ENCODE measurements at regions not wholly inside any gene's neighbourhood (a gene's known extent, or its start where the extent isn't known, plus 50 kb on each side); places are given as distances from the start of the nearest gene placed in this dataset.

DNA sequence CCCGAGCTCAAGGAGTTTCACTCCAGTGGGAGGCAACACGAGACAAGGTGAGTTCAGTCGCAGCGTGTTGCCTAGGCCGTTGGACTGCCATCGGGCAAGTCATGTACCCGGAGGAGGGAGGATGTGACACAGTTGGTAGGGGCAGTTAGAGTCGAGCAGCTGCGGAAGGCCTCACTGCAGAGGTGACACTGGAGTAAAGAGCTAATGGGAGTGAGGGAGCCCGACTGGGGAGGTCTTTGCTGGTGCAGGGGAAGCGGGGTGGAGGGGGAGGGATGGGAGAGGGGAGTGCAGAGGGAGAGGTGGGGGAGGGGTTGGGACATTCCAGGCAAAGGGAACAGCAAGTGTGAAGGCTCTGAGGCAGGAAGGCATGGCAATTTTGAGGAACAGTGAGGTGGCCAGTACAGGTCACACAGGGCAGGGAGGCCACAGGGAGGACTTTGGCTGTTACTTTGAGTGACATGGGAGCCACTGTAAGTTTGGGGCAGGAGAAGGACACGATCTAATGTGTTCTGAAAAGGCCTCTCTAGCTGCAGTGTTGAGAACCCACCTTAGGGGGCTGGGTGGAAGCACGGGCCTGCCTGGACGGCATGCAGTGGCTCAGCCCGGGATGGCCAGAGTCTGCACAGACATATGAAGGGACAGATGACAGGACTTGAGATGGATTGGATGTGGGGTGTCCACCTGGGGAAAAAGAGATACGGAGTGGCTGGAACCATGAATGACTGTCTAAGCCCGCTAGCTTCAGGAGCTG lies 61.1 kb downstream of the KCNF1 start (continued):
- no peak for TF ChIP-seq CHD7 (IDR thresholded peaks at IDR 0.05; ENCODE audit: insufficient replicate concordance, low read length)
- TF ChIP-seq EP300 (IDR thresholded peaks at IDR 0.05; ENCODE audit: borderline replicate concordance in 1 of 2, low read depth in 2 of 2, low read length in 2 of 2), result no peak
- peak in 1 of 3 experiments; percentile 6; a peak in 1 of 4 replicates for TF ChIP-seq CTCF (IDR thresholded peaks at IDR 0.05; ENCODE audit: control extremely low read depth in 1 of 3, insufficient read depth in 1 of 3, low read depth in 1 of 3, low read length in 3 of 3)
- TF ChIP-seq, protein P1, sequence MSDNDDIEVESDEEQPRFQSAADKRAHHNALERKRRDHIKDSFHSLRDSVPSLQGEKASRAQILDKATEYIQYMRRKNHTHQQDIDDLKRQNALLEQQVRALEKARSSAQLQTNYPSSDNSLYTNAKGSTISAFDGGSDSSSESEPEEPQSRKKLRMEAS (IDR thresholded peaks at IDR 0.05), result 0 out of 2 replicates have a peak, but pooled peaks have one; percentile 19
- peak; percentile 13; the same call in 1 of the 2 replicates for TF ChIP-seq KDM1A (IDR thresholded peaks at IDR 0.05; ENCODE audit: borderline replicate concordance, low read length)

All from H1 (cell line).